A673 (cell line): ENCODE measurements at regions not wholly inside any gene's neighbourhood (a gene's known extent, or its start where the extent isn't known, plus 50 kb on each side); places are given as distances from the start of the nearest gene placed in this dataset.

Experiments
- BruUV-seq: library from RNA; stranded (reverse); fragments of 400-500 nt; replicated peaks from 2 replicates; lab custom pipeline; 2021; lab: Mats Ljungman, UMichigan
- CTCF ChIA-PET: fragments of 300-600 bp; sonication (Branson Sonifier 250); formaldehyde crosslinking; loops from one replicate; lab custom pipeline; 2022; ENCODE audit warnings: antibody characterized with exemption; lab: Charles Lee
- POLR2A ChIA-PET: fragments of 300-600 bp; sonication (Branson Sonifier 250); formaldehyde crosslinking; loops from one replicate; lab custom pipeline; 2022; ENCODE audit warnings: antibody characterized with exemption; ENCODE audit not compliant: low non-redundant PET; lab: Charles Lee
- DNase-seq: peaks from one replicate; pipeline ENCODE4 v3.0.0-alpha.2; 2015; ENCODE audit warnings: low spot score
- H3K27ac ChIP-seq: fragments of 200-600 bp; sonication (generic); 2 replicates; pipeline ENCODE4 v1.5.1; 2016; ENCODE audit warnings: mixed run types, low read depth, mild to moderate bottlenecking, mixed read lengths, antibody characterized with exemption, low read length; ENCODE audit not compliant: poor library complexity, severe bottlenecking
- H3K27me3 ChIP-seq: fragments of 200-600 bp; sonication (generic); replicated peaks from 2 replicates; pipeline ENCODE4 v1.6.1; 2017; ENCODE audit warnings: mixed run types, low read depth, mild to moderate bottlenecking, mixed read lengths, antibody characterized with exemption, low read length; ENCODE audit not compliant: insufficient read depth, poor library complexity
- H3K36me3 ChIP-seq: fragments of 200-600 bp; sonication (generic); 2 replicates; pipeline ENCODE4 v1.6.1; 2016; ENCODE audit warnings: mixed run types, mild to moderate bottlenecking, mixed read lengths, antibody characterized with exemption, low read length; ENCODE audit not compliant: insufficient read depth, poor library complexity, severe bottlenecking
- H3K4me1 ChIP-seq: fragments of 200-600 bp; sonication (generic); 2 replicates; pipeline ENCODE4 v1.6.1; 2017; ENCODE audit warnings: mixed run types, mild to moderate bottlenecking, mixed read lengths, antibody characterized with exemption, low read length; ENCODE audit not compliant: insufficient read depth, poor library complexity, severe bottlenecking
- H3K4me3 ChIP-seq: fragments of 200-600 bp; sonication (generic); 2 replicates; pipeline ENCODE4 v1.5.1; 2016; ENCODE audit warnings: low read depth, mixed run types, mild to moderate bottlenecking, mixed read lengths, low read length; ENCODE audit not compliant: poor library complexity, severe bottlenecking
- H3K9me3 ChIP-seq: fragments of 200-600 bp; sonication (generic); 2 replicates; pipeline ENCODE4 v1.6.1; 2016; ENCODE audit warnings: mixed run types, low read depth, mild to moderate bottlenecking, mixed read lengths, antibody characterized with exemption, low read length; ENCODE audit not compliant: poor library complexity, severe bottlenecking
- CTCF ChIP-seq: fragments of 300-800, 200-600 bp; sonication (generic); conservative IDR thresholded peaks from 2 replicates; pipeline ENCODE4 v1.5.1; 2017; ENCODE audit warnings: low read depth, mild to moderate bottlenecking, antibody characterized with exemption, low read length, moderate library complexity, mixed read lengths
- EZH2 ChIP-seq: fragments of 200-600 bp; sonication (generic); IDR thresholded peaks from 2 replicates; pipeline ENCODE4 v1.6.1; 2017; ENCODE audit warnings: borderline replicate concordance, low read depth, mild to moderate bottlenecking, mixed read lengths, antibody characterized with exemption, low read length; ENCODE audit not compliant: poor library complexity, severe bottlenecking
- intact Hi-C: fragments of 100-400 bp; cut with micrococcal nuclease; formaldehyde crosslinking; loops from one replicate; pipeline ENCODE4 v1.10.0; 2022; ENCODE audit not compliant: unreplicated experiment

GRCh38 chrX:482702-483203, 96.0 kb upstream of the PPP2R3B start:
- no peaks in the 10 kb centered on the region for H3K36me3 ChIP-seq
- no peaks in the 10 kb centered on the region for H3K4me1 ChIP-seq
- H3K27me3 ChIP-seq: no peaks in the 10 kb centered on the region
- intact Hi-C loops: no loop called here
- ChIA-PET CTCF (no interaction called here), POLR2A (no interaction called here)
- H3K4me3 ChIP-seq: no peak overlapping the region
- H3K27ac ChIP-seq: no peak overlapping the region
- no peak for DNase-seq
- H3K9me3 ChIP-seq: peaks cover 4% of the 10 kb centered on the region
- no TSS peak for BruUV-seq
- TF ChIP-seq CTCF: no peak
- TF ChIP-seq EZH2: no peak

DNA sequence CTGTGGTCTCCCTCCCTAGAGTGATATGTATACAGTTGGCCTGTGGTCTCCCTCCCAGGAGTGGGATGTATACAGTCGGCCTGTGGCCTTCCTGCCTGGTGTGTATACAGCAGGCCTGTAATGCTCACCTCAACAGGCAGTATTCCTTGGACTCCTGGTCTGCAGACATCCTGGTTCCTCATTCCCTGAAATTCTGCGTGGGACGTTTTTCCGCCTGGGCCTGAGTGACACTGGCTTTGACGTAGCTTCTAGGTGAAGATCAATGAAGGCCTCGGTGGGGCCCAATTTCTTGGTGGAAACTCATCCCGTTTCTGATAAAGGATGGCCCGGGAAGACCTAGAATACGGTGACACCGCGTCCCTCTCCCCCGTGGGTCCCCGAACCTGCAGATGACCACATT, 98.7 kb upstream of the PPP2R3B start:
- Histone ChIP-seq H3K4me1 (no peaks in the 10 kb centered on the region), H3K27me3 (no peaks in the 10 kb centered on the region), H3K9me3 (no peaks in the 10 kb centered on the region), H3K27ac (no peak overlapping the region), H3K4me3 (no peak overlapping the region), H3K36me3 (no peaks in the 10 kb centered on the region)
- ChIA-PET CTCF (no interaction called here), POLR2A (no interaction called here)
- TF ChIP-seq EZH2 (no peak), CTCF (no peak)
- no TSS peak for BruUV-seq
- DNase-seq: no peak
- intact Hi-C loops: no loop called here

DNA sequence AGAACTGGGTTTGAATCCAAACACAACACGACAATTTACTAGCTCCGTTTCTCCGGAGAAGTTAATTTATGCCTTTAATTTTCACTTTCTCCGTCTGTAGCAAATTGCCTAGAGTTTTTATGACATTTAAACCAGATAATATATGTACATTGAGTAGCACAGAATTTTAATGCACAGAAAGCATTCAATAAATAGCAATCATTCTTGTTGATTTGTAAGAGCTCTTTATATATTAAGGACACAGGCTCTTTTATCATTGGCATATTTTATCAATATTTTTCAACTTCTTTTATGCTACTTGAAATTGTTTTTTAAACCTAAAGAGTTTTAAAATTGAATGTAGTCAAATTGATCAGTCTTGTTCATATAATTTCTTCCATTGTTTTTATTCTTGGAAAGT, 99.6 kb upstream of the PPP2R3B start:
- POLR2A ChIA-PET: no interaction called here
- CTCF ChIA-PET: no interaction called here
- BruUV-seq: no TSS peak
- H3K4me1 ChIP-seq: no peaks in the 10 kb centered on the region
- no peak for DNase-seq
- intact Hi-C loops: no loop called here
- H3K36me3 ChIP-seq: no peaks in the 10 kb centered on the region
- no peak for TF ChIP-seq EZH2
- no peak for TF ChIP-seq CTCF
- no peaks in the 10 kb centered on the region for H3K9me3 ChIP-seq
- H3K27ac ChIP-seq: no peak overlapping the region
- H3K27me3 ChIP-seq: no peaks in the 10 kb centered on the region
- H3K4me3 ChIP-seq: no peak overlapping the region
